B cell (primary cell): ENCODE measurements at regions not wholly inside any gene's neighbourhood (a gene's known extent, or its start where the extent isn't known, plus 50 kb on each side); places are given as distances from the start of the nearest gene placed in this dataset.

Source experiments
- ATAC-seq: fragments of 200-7000 bp; cut with Tn5 transposase; one replicate; pipeline ENCODE4 v1.10.0; 2021; ENCODE audit warnings: low read depth, mild to moderate bottlenecking, moderate number of reproducible peaks, moderate library complexity
- CTCF ChIA-PET: fragments of 350-600 bp; sonication (Branson Sonifier 250); formaldehyde crosslinking; loops from one replicate; lab custom pipeline; 2021; ENCODE audit warnings: antibody characterized with exemption, inconsistent platforms; lab: Charles Lee
- POLR2A ChIA-PET: fragments of 350-600 bp; sonication (Branson Sonifier 250); formaldehyde crosslinking; loops from one replicate; lab custom pipeline; 2021; ENCODE audit warnings: antibody characterized with exemption; lab: Charles Lee
- DNase-seq: peaks from one replicate; pipeline ENCODE4 v3.0.0; 2013
- H2AFZ ChIP-seq: 2 replicates; pipeline ENCODE4 v1.6.1; 2012; ENCODE audit warnings: mild to moderate bottlenecking, low read depth, low read length; ENCODE audit not compliant: insufficient read depth, poor library complexity, severe bottlenecking
- H3K27ac ChIP-seq, 2 donors: 1 replicate in 1 of 2; 2 replicates in 1 of 2; pipeline ENCODE4 v1.5.1; 2012 to 2013; ENCODE audit warnings: low read length in 2 of 2, mild to moderate bottlenecking in 2 of 2, moderate library complexity in 1 of 2
- H3K27me3 ChIP-seq, 4 experiments: fragments of 200-600 bp in 1 of 4; sonication (generic) in 1 of 4; replicated peaks in 1 of 4; 1 replicate in 2 of 4; 2 replicates in 2 of 4; pipeline versions ENCODE4 v1.6.1 to v1.7.0; 2013 to 2016; ENCODE audit warnings: low read length in 3 of 4, mild to moderate bottlenecking in 2 of 4, mixed read lengths in 1 of 4, moderate library complexity in 1 of 4; ENCODE audit not compliant: insufficient read depth in 4 of 4, control insufficient read depth in 3 of 4; ENCODE audit errors: control extremely low read depth in 1 of 4
- H3K36me3 ChIP-seq, 2 experiments: replicated peaks in 1 of 2; 1 replicate in 1 of 2; 2 replicates in 1 of 2; pipeline versions ENCODE4 v1.6.1 to v1.7.1; 2013; ENCODE audit warnings: low read length in 1 of 2; ENCODE audit not compliant: insufficient read depth in 2 of 2, control insufficient read depth in 1 of 2; ENCODE audit errors: control extremely low read depth in 1 of 2, extremely low read depth in 1 of 2
- H3K4me1 ChIP-seq, 2 donors: fragments of 200-600 bp in 1 of 2; sonication (generic) in 1 of 2; 1 replicate in 1 of 2; 2 replicates in 1 of 2; pipeline versions ENCODE4 v1.5.1 to v1.6.1; 2013 to 2017; ENCODE audit warnings: low read length in 2 of 2; ENCODE audit not compliant: control insufficient read depth in 2 of 2, insufficient read depth in 2 of 2
- H3K4me2 ChIP-seq: replicated peaks from 2 replicates; pipeline ENCODE3; 2012; ENCODE audit warnings: mild to moderate bottlenecking, low read depth, low read length; ENCODE audit not compliant: poor library complexity, severe bottlenecking
- H3K4me3 ChIP-seq, 5 experiments: fragments of 200-600 bp in 1 of 5; sonication (generic) in 1 of 5; 1 replicate in 3 of 5; 2 replicates in 2 of 5; pipeline versions ENCODE4 v1.5.1 to v1.7.0; 2011 to 2016; ENCODE audit warnings: low read length in 4 of 5, mild to moderate bottlenecking in 4 of 5, low read depth in 2 of 5, control low read depth in 1 of 5, moderate library complexity in 1 of 5; ENCODE audit not compliant: insufficient read depth in 1 of 5; ENCODE audit errors: control extremely low read depth in 1 of 5, extremely low read depth in 1 of 5
- H3K79me2 ChIP-seq: fragments of 200-600 bp; sonication (generic); one replicate; pipeline ENCODE4 v1.6.0; 2016; ENCODE audit warnings: low read length; ENCODE audit not compliant: control insufficient read depth, insufficient read depth
- H3K9ac ChIP-seq: fragments of 200-600 bp; sonication (generic); 2 replicates; pipeline ENCODE4 v1.6.1; 2017; ENCODE audit warnings: mild to moderate bottlenecking, low read length, moderate library complexity
- H3K9me3 ChIP-seq, 3 donors: one replicate each; pipeline versions ENCODE4 v1.6.1 to v1.7.1; 2013; ENCODE audit warnings: low read length in 2 of 3; ENCODE audit not compliant: control insufficient read depth in 2 of 3, insufficient read depth in 1 of 3; ENCODE audit errors: control extremely low read depth in 1 of 3
- H4K20me1 ChIP-seq: 2 replicates; pipeline ENCODE4 v1.6.0; 2012; ENCODE audit warnings: mild to moderate bottlenecking, low read length; ENCODE audit not compliant: insufficient read depth, control insufficient read depth, poor library complexity, severe bottlenecking
- H3K27ac Mint-ChIP-seq: one replicate; pipeline ENCODE4 v1.8.0; 2021; ENCODE audit warnings: mixed read lengths
- H3K27me3 Mint-ChIP-seq: one replicate; pipeline ENCODE4 v1.8.0; 2021; ENCODE audit warnings: mixed read lengths
- H3K4me1 Mint-ChIP-seq: one replicate; pipeline ENCODE4 v1.8.0; 2021; ENCODE audit warnings: mixed read lengths
- H3K4me3 Mint-ChIP-seq: one replicate; pipeline ENCODE4 v1.8.0; 2021; ENCODE audit warnings: mixed read lengths
- H3K9me3 Mint-ChIP-seq: one replicate; pipeline ENCODE4 v1.8.0; 2022; ENCODE audit warnings: mixed read lengths; ENCODE audit not compliant: insufficient read depth
- EZH2 ChIP-seq: IDR thresholded peaks from 2 replicates; pipeline ENCODE4 v1.6.1; 2012; ENCODE audit warnings: borderline replicate concordance, low read depth, mild to moderate bottlenecking, moderate library complexity, low read length; ENCODE audit not compliant: insufficient read depth, poor library complexity, severe bottlenecking
- WGBS: methylation state at CpG from one replicate; pipeline ENCODE4 v1.1.5; 2013; ENCODE audit warnings: missing lambda C conversion rate; ENCODE audit not compliant: insufficient coverage; 5-methylcytosine and 5-hydroxymethylcytosine counted together
- intact Hi-C: fragments of 100-400 bp; cut with micrococcal nuclease; formaldehyde crosslinking; loops from one replicate; pipeline ENCODE4 v1.10.0; 2022
- TF ChIP-seq, protein P1 (sequence below): fragments of 200-600 bp; IDR thresholded peaks from one replicate; pipeline ENCODE4 v1.8.0; 2022; ENCODE audit warnings: antibody characterized with exemption, mild to moderate bottlenecking

- Histone ChIP-seq H4K20me1 (no peaks in the 10 kb centered on the region), H3K9ac (no peak overlapping the region), H3K27me3 (no peaks in the 10 kb centered on the region), H3K9me3 (no peaks in the 10 kb centered on the region), H2AFZ (no peak overlapping the region), H3K36me3 (no peaks in the 10 kb centered on the region), H3K27ac (no peak overlapping the region), H3K4me1 (no peaks in the 10 kb centered on the region), H3K79me2 (no peaks in the 10 kb centered on the region), H3K4me3 (no peak overlapping the region), H3K4me2 (no peak overlapping the region)
- ChIA-PET POLR2A (no interaction called here), CTCF (no interaction called here)
- Mint-ChIP-seq H3K4me3 (no peak overlapping the region), H3K27ac (no peak overlapping the region), H3K27me3 (no peaks in the 10 kb centered on the region), H3K9me3 (no peaks in the 10 kb centered on the region), H3K4me1 (no peaks in the 10 kb centered on the region)
- ATAC-seq (no peak), DNase-seq (no peak)
- intact Hi-C loops: no loop called here
- TF ChIP-seq, protein P1, sequence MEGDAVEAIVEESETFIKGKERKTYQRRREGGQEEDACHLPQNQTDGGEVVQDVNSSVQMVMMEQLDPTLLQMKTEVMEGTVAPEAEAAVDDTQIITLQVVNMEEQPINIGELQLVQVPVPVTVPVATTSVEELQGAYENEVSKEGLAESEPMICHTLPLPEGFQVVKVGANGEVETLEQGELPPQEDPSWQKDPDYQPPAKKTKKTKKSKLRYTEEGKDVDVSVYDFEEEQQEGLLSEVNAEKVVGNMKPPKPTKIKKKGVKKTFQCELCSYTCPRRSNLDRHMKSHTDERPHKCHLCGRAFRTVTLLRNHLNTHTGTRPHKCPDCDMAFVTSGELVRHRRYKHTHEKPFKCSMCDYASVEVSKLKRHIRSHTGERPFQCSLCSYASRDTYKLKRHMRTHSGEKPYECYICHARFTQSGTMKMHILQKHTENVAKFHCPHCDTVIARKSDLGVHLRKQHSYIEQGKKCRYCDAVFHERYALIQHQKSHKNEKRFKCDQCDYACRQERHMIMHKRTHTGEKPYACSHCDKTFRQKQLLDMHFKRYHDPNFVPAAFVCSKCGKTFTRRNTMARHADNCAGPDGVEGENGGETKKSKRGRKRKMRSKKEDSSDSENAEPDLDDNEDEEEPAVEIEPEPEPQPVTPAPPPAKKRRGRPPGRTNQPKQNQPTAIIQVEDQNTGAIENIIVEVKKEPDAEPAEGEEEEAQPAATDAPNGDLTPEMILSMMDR: no peak
- TF ChIP-seq EZH2: no peak
- WGBS: 80% methylated on average over 3 of the region's 5 CpGs
Measured at GRCh38 chr11:80565231-80565630, 1124.4 kb upstream of the TENM4 start.

DNA sequence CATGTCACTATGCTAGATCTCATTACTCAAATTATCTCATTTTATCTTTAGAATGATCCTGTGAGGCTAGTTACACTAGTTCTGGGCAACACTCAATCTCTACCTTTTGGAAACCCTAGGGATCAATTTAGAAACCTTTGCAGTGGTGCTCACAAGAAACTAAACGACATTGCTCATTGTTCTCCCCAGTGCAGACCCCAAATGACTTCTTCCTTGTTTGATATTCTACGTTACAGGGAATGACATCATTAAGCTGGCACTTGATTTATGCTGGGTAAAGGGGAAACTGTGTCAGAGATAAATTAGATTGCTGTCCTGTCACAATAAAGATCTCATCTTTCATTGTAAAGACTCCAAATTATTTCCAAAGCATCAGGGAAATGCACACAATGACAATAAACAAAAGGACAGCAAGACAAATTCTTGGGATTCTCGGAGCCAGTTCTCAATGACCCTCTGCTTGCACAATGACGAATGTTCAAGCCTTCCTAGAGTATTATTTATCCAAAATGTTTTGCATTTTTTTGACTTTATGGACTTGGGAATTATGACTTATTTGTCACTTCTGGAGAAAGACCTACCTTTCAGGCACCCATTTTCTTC is 1121.8 kb upstream of the TENM4 start:
- H3K9me3 Mint-ChIP-seq: no peaks in the 10 kb centered on the region
- DNase-seq (no peak), ATAC-seq (no peak)
- H2AFZ ChIP-seq: no peak overlapping the region
- H3K4me1 Mint-ChIP-seq: no peaks in the 10 kb centered on the region
- no peak overlapping the region for H3K27ac ChIP-seq
- no peak overlapping the region for H3K4me3 Mint-ChIP-seq
- intact Hi-C loops: no loop called here
- no peaks in the 10 kb centered on the region for H3K79me2 ChIP-seq
- no peaks in the 10 kb centered on the region for H3K9me3 ChIP-seq
- ChIA-PET CTCF (no interaction called here), POLR2A (no interaction called here)
- WGBS: no CpG with 5 or more reads among the region's 4 CpGs
- no peak overlapping the region for H3K9ac ChIP-seq
- TF ChIP-seq, protein P1: no peak
- TF ChIP-seq EZH2: no peak
- no peaks in the 10 kb centered on the region for H3K4me1 ChIP-seq
- no peak overlapping the region for H3K4me2 ChIP-seq
- no peak overlapping the region for H3K4me3 ChIP-seq
- no peak overlapping the region for H3K27ac Mint-ChIP-seq
- H3K36me3 ChIP-seq: no peaks in the 10 kb centered on the region
- H4K20me1 ChIP-seq: no peaks in the 10 kb centered on the region
- H3K27me3 Mint-ChIP-seq: no peaks in the 10 kb centered on the region
- H3K27me3 ChIP-seq: no peaks in the 10 kb centered on the region
